GM19397 (cell line): ENCODE measurements at regions not wholly inside any gene's neighbourhood (a gene's known extent, or its start where the extent isn't known, plus 50 kb on each side); places are given as distances from the start of the nearest gene placed in this dataset.
"Not testable (repeated sequence)": the region's sequence is repeated elsewhere in the genome, so short reads cannot be mapped to it uniquely, and the experiment has no call there.

Experiments used
- ATAC-seq: cut with Tn5 transposase; IDR thresholded peaks from one replicate; pipeline ENCODE4 v1.9.1; 2021; ENCODE audit warnings: mild to moderate bottlenecking, moderate library complexity; ENCODE audit not compliant: unreplicated experiment

DNA sequence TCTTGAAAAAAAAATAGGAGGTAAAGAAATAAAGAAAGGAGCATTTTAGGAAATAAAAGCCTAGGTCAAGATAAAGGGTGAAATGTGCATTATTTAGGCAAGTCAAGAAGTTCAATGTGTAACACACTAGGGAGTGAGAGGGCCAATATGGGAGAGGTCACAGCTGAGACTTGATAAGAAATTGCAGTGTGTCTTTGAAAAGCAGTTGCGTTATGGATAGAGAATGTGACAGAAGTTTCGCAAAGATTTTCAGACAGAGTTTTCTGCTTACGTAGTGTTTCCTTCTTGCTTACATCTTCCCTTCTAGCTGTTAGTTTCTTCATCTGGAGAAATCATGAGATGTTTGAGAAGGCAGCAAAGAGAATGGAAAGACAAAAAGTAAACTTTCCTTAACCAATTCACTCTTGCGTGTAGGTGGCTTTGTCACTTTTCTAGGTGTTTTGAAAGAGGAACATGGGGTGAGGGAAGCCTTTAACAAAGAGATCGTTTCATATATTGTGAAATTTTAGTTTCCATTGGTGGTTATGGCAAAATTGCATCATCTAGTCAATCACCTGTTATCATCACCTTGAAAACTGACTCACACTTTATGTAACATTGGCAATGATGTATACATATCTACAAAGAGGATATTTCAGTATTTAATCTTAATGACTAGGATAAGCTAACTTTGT is 975.5 kb downstream of the OLFM4 start:
- ATAC-seq = no peak

DNA sequence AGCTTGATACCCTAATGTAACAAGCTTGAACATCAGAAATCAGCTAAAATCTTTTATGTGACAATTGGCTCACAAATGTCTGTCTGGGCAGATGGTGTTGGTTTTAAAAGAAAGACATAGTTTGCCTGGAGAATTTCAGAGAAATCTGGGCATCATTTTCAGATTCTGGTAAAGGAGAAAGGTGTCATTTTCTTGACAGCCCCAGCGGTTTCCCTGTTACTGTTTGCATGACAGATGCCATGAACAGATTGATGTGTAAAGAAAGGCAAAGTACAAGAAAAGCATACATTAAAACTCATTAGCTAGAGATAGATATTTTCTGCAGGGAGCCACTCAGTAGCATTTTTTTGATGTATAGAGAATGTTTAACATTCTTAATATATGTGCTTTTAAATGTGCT is 987.9 kb downstream of the OLFM4 start:
- ATAC-seq = no peak

DNA sequence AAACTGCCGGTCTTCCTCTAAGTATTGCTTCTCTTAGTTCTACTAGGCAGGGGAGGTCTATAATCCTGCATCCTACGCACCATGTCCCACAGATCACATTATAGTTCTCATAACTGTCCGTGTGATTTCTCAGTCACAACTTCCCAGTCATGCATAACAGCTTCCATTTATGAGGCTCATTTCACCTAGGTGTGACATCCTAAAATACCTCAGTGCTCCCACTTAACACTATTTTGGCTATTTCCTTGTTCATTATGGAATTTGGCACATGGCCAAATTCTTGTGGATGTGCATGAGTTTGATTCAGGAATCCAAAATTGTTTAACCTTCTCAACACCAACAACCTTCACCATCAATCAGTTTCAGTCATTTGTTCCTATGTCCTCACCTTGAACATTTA is 989.9 kb downstream of the OLFM4 start:
- ATAC-seq = no peak

- peak; percentile 99 for ATAC-seq
Observed at GRCh38 chr13:54029226-54029625, 1000.6 kb downstream of the OLFM4 start.

GRCh38 chr13:54029720-54030119 is 1001.1 kb downstream of the OLFM4 start:
- no peak for ATAC-seq

GRCh38 chr13:54033323-54033861 is 1004.8 kb downstream of the OLFM4 start:
- no peak for ATAC-seq

DNA sequence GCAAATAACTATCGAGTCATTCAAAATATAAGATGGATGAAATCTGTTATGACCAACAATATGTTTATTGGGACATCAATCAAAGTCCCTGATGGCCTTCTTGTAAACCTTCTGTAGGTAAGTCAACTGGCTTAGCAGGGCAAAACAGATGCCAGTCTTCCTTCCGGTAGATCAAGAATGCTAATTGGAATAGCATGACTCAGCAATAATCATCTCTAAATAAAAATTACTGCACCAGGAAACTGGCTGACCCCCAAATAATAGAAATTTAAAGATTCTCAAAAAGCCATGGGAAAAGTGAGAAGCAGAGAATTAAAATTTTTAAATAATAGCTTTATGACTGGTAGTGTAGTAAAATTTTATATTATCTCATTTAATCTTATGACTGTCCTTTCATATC is 1005.4 kb downstream of the OLFM4 start:
- no peak for ATAC-seq

- not testable (repeated sequence) for ATAC-seq
Observed at GRCh38 chr13:54057416-54057815, 1028.8 kb downstream of the OLFM4 start.

DNA sequence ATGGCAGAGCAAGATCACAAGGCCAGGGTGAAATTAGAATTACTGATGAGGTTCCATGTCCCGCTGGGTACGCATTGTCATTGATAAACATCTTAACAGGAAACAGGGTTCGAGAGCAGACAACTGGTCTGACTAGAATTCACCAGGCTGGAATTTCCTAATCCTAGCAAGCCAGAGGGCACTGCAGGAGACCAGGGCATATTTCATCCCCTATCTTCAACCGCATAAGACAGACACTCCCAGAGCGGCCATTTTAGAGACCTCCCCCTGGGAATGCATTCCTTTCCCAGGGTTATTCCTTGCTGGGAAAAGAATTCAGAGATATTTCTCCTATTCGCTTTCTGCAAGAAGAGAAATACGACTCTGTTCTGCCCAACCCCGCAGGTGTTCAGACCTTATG is 1041.3 kb downstream of the OLFM4 start:
- not testable (repeated sequence) for ATAC-seq

DNA sequence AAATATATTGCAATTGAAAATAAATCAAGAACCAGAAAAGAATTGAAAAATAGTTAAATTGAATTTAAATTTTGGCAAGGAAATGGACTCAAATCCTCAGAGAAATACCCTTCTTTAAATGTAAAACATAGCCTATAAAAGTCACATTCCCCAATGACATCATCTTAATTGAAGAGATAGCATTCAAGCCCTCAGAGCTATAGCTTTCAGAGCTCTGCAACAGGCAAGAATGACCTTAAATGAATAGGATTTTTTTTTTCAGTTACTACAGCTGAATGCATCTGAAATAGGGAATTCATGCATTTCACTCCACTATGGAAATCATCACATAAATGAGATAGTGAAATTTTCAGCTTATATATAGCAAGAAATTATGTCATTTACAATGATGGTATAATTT is 1049.0 kb downstream of the OLFM4 start:
- ATAC-seq = no peak

DNA sequence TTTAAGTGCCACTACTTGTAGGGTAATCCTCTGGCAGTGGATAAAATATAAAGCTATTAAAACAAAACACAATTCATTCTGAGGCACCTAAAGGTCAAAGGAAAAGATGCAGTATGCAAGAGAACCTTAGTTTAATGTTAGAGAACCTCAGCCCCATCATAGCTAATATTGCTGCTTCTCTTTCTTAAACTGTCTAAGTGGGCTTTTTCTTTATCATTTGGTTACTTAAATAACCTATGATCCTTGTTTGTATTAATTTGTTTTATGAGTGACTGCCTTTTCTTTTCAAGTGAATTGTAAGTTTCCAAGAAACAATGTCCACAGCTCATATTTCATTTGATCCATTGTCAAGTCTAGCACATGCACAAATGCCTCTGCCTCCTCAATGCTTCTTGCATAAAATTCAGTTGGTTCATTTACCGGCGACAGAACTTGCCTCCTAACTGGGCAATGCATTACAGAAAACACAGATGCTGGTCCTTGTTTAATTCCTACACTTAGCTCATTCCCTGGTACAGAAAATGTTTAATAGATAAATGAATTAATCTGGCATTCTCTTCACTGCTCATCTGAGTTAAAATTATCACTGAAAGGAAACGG is 1049.8 kb downstream of the OLFM4 start:
- ATAC-seq = no peak

DNA sequence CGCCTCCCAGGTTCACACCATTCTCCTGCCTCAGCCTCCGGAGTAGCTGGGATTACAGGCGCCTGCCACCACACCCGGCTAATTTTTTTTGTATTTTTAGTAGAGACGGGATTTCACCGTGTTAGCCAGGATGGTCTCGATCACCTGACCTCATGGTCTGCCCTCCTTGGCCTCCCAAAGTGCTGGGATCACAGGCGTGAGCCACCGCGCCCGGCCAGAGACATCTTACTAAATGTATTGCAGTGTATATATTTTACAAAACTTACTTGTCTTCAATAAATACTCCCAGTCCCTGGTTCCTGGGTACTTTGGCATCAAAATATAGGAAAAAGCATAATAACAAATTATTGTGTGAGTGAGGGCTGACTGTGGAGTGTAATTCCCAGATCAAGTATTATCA is 1053.7 kb downstream of the OLFM4 start:
- not testable (repeated sequence) for ATAC-seq

DNA sequence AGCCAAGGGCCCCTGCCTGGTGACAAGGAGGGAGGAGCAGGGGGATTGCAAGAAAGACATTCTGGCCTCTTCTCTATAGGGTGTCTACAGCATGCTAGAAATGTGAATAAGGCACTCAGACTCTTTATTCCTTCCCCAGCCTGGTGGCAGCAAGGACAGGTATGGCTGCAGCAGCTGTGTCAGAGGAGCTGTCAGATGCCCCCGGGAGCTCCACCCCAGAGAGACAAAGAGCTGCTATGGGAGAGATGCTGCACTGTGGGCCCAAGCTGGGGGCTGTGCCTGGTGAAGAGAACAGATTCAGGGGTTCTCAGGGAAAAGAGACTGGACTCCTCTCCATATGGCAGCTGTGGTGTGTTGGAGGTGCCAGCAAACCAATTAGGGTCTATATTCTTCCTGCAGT is 1063.3 kb downstream of the OLFM4 start:
- no peak for ATAC-seq

- no peak for ATAC-seq
Observed at GRCh38 chr13:54092686-54093085, 1064.1 kb downstream of the OLFM4 start.

DNA sequence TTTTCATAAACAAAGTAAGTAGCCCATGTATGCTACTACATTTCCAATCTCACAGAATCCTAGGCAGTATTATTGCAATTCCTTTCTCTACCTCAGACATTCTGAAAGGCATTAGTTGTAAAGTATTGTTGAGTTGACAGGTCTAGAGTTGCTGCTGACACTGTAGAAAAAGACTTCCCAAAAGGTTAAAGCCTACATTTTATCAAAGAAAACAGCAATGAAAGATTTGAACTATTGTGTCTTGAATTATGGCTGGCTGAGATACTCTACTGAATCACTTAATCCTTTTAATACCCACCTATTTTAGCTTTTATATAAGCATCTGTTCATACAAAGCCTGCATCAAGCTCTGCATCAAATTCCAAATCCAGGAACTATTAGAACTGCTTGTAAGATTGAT is 1082.0 kb downstream of the OLFM4 start:
- ATAC-seq = no peak

DNA sequence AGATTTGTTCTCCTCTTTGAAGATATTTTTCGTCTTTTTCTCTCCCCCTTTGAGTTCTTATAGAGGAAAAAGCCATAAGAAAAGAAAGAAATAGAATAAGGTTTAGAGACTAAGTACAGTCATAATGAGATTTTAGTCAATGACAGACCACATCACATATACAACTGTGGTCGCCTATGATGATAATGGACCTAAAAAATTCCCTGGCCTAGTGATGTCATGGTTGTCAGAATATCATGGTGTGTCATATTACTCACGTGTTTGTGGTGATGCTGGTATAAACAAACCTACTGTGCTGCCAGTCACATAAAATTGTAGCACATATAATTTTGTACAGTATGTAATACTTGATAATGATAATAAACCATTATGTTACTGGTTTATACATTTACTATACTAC is 1096.1 kb downstream of the OLFM4 start:
- no peak for ATAC-seq

GRCh38 chr13:54130931-54131330 is 1102.3 kb downstream of the OLFM4 start:
- ATAC-seq = not testable (repeated sequence)

DNA sequence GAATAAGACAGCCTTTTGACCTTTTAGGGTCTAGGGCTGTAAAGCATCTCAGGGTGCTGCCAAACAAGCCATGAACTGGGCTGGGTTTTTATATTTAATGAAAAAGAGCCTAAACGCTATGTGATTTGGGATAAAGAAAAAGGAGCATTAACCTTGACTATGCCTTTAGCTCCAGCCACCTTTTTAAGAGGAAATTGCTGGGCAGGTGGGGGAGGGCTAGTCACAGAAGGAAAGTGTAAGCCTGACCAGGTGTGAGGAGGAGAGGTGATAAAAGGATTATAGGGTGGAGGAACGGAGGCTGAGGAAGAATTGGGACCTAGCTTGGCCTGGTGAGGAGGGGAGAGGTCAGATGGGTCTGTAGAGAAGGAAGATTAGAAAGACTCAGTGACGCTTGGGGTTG is 1102.8 kb downstream of the OLFM4 start:
- ATAC-seq = not testable (repeated sequence)

GRCh38 chr13:54132127-54132526 is 1103.5 kb downstream of the OLFM4 start:
- ATAC-seq = not testable (repeated sequence)

DNA sequence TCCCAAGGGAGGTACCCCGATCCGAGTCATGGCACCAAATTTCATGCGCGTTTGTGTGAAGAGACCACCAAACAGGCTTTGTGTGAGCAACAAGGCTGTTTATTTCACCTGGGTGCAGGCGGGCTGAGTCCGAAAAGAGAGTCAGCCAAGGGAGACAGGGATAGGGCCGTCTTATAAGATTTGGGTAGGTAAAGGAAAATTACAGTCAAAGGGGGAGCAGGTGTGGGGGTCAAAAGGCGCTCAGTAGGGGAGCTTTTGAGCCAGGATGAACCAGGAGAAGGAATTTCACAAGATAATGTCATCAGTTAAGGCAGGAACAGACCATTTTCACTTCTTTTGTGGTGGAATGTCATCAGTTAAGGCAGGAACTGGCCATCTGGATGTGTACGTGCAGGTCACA is 1104.1 kb downstream of the OLFM4 start:
- ATAC-seq = not testable (repeated sequence)

- no peak for ATAC-seq
Observed at GRCh38 chr13:54133746-54134145, 1105.1 kb downstream of the OLFM4 start.

- no peak for ATAC-seq
Observed at GRCh38 chr13:54144828-54145227, 1116.2 kb downstream of the OLFM4 start.

GRCh38 chr13:54150851-54151250 is 1122.2 kb downstream of the OLFM4 start:
- ATAC-seq = no peak
